Peyer's patch (tissue), 4 donors: ENCODE measurements at regions not wholly inside any gene's neighbourhood (a gene's known extent, or its start where the extent isn't known, plus 50 kb on each side); places are given as distances from the start of the nearest gene placed in this dataset.
"Not testable (repeated sequence)": the region's sequence is repeated elsewhere in the genome, so short reads cannot be mapped to it uniquely, and the experiment has no call there.

Experiments
- DNase-seq, 3 donors: peaks; one replicate each; pipeline ENCODE4 v3.0.0-alpha.2; 2017 to 2019
- H3K27ac ChIP-seq, 4 donors: fragments of 200-600 bp; sonication (generic); one replicate each; pipeline ENCODE4 v1.5.1; 2016 to 2019
- H3K27me3 ChIP-seq, 2 donors: fragments of 200-600 bp; sonication (generic); one replicate each; pipeline ENCODE4 v1.5.1; 2019
- H3K36me3 ChIP-seq, 3 donors: fragments of 200-600 bp; sonication (generic); one replicate each; pipeline ENCODE4 v1.5.1; 2016 to 2019
- H3K4me1 ChIP-seq, 4 donors: fragments of 200-600 bp; sonication (generic); one replicate each; pipeline ENCODE4 v1.5.1; 2016 to 2019
- H3K4me3 ChIP-seq, 4 donors: fragments of 200-600 bp; sonication (generic); 1 replicate in 3 of 4; 2 replicates in 1 of 4; pipeline ENCODE4 v1.5.1; 2016 to 2019; ENCODE audit warnings: mild to moderate bottlenecking in 1 of 4
- H3K9me3 ChIP-seq, 4 donors: fragments of 200-600 bp; sonication (generic); one replicate each; pipeline ENCODE4 v1.5.1; 2016 to 2019; ENCODE audit warnings: mild to moderate bottlenecking in 1 of 4
- POLR2A ChIP-seq, 2 donors: fragments of 450-650 bp; IDR thresholded peaks; one replicate each; pipeline ENCODE4 v1.5.1; 2017; ENCODE audit warnings: antibody characterized with exemption in 2 of 2, mild to moderate bottlenecking in 2 of 2, moderate library complexity in 2 of 2
- TF ChIP-seq, protein P1 (sequence below), 6 experiments: fragments of 450-650 bp in 4 of 6; fragments of 200-600 bp in 2 of 6; sonication (generic) in 1 of 6; IDR thresholded peaks; one replicate each; pipeline ENCODE4 v1.5.1; 2017 to 2019; ENCODE audit warnings: antibody characterized with exemption in 6 of 6, mild to moderate bottlenecking in 3 of 6, moderate library complexity in 1 of 6

DNA sequence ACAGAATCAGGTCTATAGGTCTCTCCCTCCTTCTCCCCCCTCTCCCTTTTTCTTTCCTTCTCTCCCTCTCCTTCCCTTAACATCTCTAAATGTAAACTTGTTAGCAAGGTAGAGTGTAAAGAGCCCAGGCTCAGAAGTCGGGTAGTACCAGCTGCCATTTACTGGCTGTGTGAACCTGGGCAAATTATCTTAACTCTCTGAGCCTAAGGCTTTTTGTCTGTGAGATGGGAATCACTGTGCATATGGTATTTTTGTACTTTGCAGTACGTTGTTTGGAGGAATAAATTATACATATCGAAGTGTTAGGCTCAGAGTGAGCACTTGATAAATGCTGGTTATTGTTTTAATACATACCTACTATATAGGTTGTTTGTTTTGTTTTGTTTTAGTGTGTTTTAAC, 154.0 kb downstream of the RBMX2 start:
- Histone ChIP-seq H3K4me1 (no peaks in the 10 kb centered on the region), H3K9me3 (no peaks in the 10 kb centered on the region), H3K36me3 (no peaks in the 10 kb centered on the region), H3K27me3 (no peaks in the 10 kb centered on the region), H3K4me3 (no peak overlapping the region), H3K27ac (no peak overlapping the region)
- TF ChIP-seq, protein P1, sequence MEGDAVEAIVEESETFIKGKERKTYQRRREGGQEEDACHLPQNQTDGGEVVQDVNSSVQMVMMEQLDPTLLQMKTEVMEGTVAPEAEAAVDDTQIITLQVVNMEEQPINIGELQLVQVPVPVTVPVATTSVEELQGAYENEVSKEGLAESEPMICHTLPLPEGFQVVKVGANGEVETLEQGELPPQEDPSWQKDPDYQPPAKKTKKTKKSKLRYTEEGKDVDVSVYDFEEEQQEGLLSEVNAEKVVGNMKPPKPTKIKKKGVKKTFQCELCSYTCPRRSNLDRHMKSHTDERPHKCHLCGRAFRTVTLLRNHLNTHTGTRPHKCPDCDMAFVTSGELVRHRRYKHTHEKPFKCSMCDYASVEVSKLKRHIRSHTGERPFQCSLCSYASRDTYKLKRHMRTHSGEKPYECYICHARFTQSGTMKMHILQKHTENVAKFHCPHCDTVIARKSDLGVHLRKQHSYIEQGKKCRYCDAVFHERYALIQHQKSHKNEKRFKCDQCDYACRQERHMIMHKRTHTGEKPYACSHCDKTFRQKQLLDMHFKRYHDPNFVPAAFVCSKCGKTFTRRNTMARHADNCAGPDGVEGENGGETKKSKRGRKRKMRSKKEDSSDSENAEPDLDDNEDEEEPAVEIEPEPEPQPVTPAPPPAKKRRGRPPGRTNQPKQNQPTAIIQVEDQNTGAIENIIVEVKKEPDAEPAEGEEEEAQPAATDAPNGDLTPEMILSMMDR (IDR thresholded peaks at IDR 0.05): no peak
- no peak for TF ChIP-seq POLR2A (IDR thresholded peaks at IDR 0.05)
- DNase-seq: no peak

DNA sequence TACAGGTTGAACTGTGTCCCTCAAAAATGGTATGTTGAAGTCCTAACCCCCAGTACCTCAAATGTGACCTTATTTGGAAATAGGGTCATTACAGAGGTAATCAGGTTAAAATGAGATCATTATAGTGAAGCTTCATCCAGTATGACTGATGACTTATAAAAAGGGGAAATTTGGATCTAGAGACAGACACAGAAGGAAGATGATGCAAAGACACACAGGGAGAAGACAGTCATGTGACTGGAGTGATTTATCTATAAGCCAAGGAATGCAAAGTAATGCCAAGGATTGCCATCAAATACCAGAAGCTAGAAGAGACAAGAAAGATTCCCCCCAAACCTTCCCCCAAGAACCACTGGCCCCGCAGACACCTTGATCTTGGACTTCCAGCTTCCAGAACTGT, 155.2 kb downstream of the RBMX2 start:
- no peak for DNase-seq
- Histone ChIP-seq H3K27me3 (no peaks in the 10 kb centered on the region), H3K27ac (no peak overlapping the region), H3K9me3 (no peaks in the 10 kb centered on the region), H3K4me3 (no peak overlapping the region), H3K4me1 (no peaks in the 10 kb centered on the region), H3K36me3 (no peaks in the 10 kb centered on the region)
- TF ChIP-seq, protein P1 (IDR thresholded peaks at IDR 0.05): no peak
- TF ChIP-seq POLR2A (IDR thresholded peaks at IDR 0.05): no peak

DNA sequence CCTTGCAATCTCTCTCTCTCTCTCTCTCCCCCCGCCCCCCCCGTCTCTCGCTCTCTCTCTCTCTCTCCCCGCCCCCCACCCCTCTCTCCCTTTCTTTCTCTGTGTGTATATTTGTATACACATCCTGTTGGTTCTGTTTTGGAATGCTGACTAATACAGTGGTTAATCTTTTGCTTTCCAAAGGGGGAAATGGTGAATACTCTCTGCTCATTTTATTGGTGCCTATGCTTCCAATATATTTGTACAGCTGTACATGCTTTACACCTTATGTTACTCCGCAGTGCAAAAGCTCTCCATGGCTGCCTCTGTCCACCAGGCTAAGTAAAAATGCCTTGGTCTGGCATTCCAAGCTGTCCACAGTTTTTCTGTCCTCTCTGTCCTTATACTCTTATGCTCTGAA, 158.8 kb downstream of the RBMX2 start:
- DNase-seq: no peak
- no peak overlapping the region for H3K27ac ChIP-seq
- H3K4me3 ChIP-seq: no peak overlapping the region
- no peaks in the 10 kb centered on the region for H3K36me3 ChIP-seq
- TF ChIP-seq, protein P1 (IDR thresholded peaks at IDR 0.05): no peak
- TF ChIP-seq POLR2A (IDR thresholded peaks at IDR 0.05): no peak
- H3K27me3 ChIP-seq: no peaks in the 10 kb centered on the region
- H3K9me3 ChIP-seq: no peaks in the 10 kb centered on the region
- no peaks in the 10 kb centered on the region for H3K4me1 ChIP-seq

DNA sequence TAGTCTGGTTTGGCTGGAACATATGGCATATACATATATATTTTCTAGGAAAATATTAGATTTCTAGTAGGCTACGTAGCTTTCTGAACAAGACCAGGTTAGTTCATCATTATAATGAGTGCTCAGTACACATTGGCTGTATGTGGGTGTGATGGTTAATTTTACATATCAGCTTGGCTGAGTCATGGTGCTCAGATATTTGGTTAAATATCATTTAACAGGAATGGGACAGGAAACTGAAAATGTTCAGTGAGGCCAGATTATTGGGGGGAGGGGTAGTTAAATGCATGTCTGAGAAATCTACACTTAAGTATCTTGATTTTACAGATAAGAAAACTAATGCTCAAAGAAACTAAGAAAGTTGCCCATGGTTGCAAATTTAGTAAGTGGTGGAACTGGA, 160.1 kb downstream of the RBMX2 start:
- Histone ChIP-seq H3K4me1 (no peaks in the 10 kb centered on the region), H3K9me3 (no peaks in the 10 kb centered on the region), H3K27ac (no peak overlapping the region), H3K4me3 (no peak overlapping the region), H3K27me3 (no peaks in the 10 kb centered on the region), H3K36me3 (no peaks in the 10 kb centered on the region)
- TF ChIP-seq, protein P1 (IDR thresholded peaks at IDR 0.05): no peak
- no peak for TF ChIP-seq POLR2A (IDR thresholded peaks at IDR 0.05)
- no peak for DNase-seq

DNA sequence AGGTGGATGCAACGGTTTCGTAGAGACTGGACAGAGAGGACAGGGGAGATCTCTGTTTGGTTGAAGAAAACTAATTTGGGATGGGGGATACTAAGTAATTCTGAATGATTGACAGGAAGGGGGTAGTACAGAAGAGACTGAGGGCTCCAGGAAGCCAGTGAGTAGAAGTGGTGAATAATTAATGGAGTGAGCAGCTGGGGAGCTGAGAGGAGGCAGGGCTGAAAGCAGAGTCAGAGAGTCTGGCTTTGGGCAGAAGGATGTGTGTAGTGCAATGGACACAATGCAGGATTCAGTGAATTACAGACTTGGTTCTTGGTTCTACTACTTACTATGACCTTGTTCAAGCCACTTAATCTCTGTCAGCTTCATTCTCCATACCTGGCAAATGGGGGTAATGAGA, 161.7 kb downstream of the RBMX2 start:
- no peaks in the 10 kb centered on the region for H3K4me1 ChIP-seq
- DNase-seq: no peak
- no peaks in the 10 kb centered on the region for H3K27me3 ChIP-seq
- no peaks in the 10 kb centered on the region for H3K9me3 ChIP-seq
- H3K4me3 ChIP-seq: no peak overlapping the region
- TF ChIP-seq, protein P1 (IDR thresholded peaks at IDR 0.05): no peak
- TF ChIP-seq POLR2A (IDR thresholded peaks at IDR 0.05): no peak
- H3K27ac ChIP-seq: no peak overlapping the region
- H3K36me3 ChIP-seq: no peaks in the 10 kb centered on the region

DNA sequence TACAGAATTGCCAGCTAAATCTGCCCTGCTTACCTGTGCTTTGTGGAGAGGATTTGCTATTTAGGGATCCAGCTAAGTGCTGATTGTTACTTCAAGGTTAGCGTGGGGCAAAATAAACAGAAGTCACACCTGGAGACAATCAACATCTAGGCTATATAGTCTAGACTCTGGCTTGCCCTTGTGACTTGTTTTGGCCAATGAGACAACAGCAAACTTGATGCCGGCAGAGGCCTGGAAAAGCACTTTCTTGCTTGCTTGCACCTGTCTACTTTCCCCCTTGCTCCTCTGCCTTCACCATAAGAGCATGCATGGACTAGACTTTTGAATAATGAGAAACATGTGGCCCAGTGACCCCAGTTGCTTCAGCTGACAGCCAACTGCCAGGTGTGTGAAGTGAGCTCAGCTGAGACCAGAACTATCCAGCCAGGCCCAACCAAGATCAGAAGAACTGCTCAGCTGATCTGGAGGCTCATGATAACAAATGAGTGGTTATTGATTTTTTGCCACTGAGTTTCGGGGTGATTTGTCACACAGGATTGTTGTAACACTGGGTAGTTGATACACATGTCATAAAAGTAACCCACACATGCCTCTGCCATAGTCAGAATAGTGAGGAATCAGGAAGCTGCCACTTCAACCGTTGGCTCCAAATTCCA, 164.4 kb downstream of the RBMX2 start:
- H3K9me3 ChIP-seq: no peaks in the 10 kb centered on the region
- H3K4me1 ChIP-seq: no peaks in the 10 kb centered on the region
- TF ChIP-seq POLR2A (IDR thresholded peaks at IDR 0.05): no peak
- TF ChIP-seq, protein P1 (IDR thresholded peaks at IDR 0.05): no peak
- H3K36me3 ChIP-seq: no peaks in the 10 kb centered on the region
- no peak overlapping the region for H3K27ac ChIP-seq
- no peaks in the 10 kb centered on the region for H3K27me3 ChIP-seq
- no peak overlapping the region for H3K4me3 ChIP-seq
- no peak for DNase-seq

DNA sequence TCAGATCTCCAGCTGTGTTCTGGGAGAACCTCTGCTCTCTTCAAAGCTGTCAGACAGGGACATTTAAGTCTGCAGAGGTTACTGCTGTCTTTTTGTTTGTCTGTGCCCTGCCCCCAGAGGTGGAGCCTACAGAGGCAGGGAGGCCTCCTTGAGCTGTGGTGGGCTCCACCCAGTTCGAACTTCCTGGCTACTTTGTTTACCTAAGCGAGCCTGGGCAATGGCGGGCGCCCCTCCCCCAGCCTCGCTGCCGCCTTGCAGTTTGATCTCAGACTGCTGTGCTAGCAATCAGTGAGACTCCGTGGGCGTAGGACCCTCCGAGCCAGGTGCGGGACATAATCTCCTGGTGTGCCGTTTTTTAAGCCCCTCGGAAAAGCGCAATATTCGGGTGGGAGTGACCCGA, 171.2 kb downstream of the RBMX2 start:
- not testable (repeated sequence) for H3K27me3 ChIP-seq, H3K4me1 ChIP-seq, H3K27ac ChIP-seq, H3K9me3 ChIP-seq, DNase-seq, H3K4me3 ChIP-seq, H3K36me3 ChIP-seq
